SK-N-SH (cell line): ENCODE measurements at regions not wholly inside any gene's neighbourhood (a gene's known extent, or its start where the extent isn't known, plus 50 kb on each side); places are given as distances from the start of the nearest gene placed in this dataset.

Experiments used
- EP300 ChIP-seq, 2 experiments: IDR thresholded peaks; 2 replicates each; pipeline versions ENCODE4 v1.4.0 to v1.6.1; 2012; ENCODE audit warnings: borderline replicate concordance in 1 of 2, low read depth in 1 of 2, low read length in 1 of 2
- POLR2AphosphoS5 ChIP-seq: IDR thresholded peaks from 2 replicates; pipeline ENCODE4 v1.6.1; 2012; ENCODE audit warnings: low read depth, low read length
- RAD21 ChIP-seq: IDR thresholded peaks from 2 replicates; pipeline ENCODE4 v1.6.1; 2012; ENCODE audit warnings: mild to moderate bottlenecking, low read length
- SMC3 ChIP-seq: IDR thresholded peaks from 2 replicates; pipeline ENCODE4 v1.6.1; 2012; ENCODE audit warnings: low read depth, low read length, improper control_type of control experiment
- TF ChIP-seq, protein P1 (sequence below): fragments of 200-600 bp; sonication (generic); IDR thresholded peaks from 2 replicates; pipeline ENCODE4 v1.6.1; 2017; ENCODE audit warnings: antibody characterized with exemption, mild to moderate bottlenecking, moderate library complexity

DNA sequence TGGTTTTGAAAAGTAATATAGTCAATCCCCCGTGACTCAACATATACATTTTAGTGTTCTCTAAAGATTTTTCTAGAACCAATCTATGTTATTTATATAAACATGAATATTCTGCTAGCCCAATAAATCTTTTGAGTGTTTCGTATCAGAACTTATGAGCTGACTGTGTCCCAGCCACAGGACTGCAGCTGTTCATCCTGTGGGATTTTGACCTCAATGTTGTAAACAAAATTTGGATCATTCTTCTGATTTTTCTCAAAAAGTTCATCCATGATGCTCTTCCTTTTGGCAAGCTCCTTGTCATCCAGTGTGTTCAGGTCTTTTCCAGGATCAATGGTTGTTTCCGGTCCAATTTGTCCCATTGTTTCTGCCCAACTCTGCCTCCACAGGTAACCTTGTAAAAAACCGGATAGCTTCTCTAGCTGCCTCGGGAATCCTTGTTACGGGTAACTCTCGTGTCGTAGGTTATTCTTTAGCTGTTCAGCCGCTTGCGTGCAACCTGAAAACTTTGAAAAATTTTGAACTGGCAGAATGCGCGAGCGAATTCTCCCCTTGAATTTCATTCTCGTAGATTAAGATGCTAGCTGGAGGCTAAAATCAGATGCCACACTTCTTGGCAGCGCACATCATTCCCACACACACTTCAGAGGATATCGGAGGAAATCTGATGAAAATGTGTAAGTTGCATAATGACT is 195.2 kb downstream of the SH3BP4 start:
- no peak for TF ChIP-seq SMC3
- no peak for TF ChIP-seq EP300 (IDR thresholded peaks at IDR 0.05; ENCODE audit: borderline replicate concordance in 1 of 2, low read depth in 1 of 2, low read length in 1 of 2)
- TF ChIP-seq, protein P1, sequence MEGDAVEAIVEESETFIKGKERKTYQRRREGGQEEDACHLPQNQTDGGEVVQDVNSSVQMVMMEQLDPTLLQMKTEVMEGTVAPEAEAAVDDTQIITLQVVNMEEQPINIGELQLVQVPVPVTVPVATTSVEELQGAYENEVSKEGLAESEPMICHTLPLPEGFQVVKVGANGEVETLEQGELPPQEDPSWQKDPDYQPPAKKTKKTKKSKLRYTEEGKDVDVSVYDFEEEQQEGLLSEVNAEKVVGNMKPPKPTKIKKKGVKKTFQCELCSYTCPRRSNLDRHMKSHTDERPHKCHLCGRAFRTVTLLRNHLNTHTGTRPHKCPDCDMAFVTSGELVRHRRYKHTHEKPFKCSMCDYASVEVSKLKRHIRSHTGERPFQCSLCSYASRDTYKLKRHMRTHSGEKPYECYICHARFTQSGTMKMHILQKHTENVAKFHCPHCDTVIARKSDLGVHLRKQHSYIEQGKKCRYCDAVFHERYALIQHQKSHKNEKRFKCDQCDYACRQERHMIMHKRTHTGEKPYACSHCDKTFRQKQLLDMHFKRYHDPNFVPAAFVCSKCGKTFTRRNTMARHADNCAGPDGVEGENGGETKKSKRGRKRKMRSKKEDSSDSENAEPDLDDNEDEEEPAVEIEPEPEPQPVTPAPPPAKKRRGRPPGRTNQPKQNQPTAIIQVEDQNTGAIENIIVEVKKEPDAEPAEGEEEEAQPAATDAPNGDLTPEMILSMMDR, result no peak
- TF ChIP-seq POLR2AphosphoS5, result no peak
- TF ChIP-seq RAD21, result no peak
